HuH-7.5 (cell line): ENCODE measurements at regions not wholly inside any gene's neighbourhood (a gene's known extent, or its start where the extent isn't known, plus 50 kb on each side); places are given as distances from the start of the nearest gene placed in this dataset.

Experiments
- DNase-seq: peaks from one replicate; pipeline ENCODE4 v3.0.0; 2011; ENCODE audit warnings: low spot score

DNA sequence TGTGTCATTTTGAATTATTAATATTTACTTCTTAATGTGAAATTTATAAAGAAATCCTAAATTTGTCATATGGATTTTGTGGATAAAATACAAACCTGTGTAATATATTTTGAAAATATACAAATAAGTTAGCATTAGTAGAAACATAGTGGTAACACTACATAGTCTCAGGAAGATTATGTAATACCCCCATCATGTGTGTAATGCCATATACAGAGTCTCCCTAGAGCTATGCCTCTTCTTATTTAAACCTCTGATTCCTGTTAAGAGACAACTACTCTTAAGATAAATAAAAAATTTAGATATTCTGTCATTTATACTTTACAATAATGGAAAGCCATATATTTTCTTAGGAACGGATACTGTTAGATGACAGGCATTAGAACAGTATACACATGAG is 2012.0 kb upstream of the LRRTM1 start:
- no peak for DNase-seq

DNA sequence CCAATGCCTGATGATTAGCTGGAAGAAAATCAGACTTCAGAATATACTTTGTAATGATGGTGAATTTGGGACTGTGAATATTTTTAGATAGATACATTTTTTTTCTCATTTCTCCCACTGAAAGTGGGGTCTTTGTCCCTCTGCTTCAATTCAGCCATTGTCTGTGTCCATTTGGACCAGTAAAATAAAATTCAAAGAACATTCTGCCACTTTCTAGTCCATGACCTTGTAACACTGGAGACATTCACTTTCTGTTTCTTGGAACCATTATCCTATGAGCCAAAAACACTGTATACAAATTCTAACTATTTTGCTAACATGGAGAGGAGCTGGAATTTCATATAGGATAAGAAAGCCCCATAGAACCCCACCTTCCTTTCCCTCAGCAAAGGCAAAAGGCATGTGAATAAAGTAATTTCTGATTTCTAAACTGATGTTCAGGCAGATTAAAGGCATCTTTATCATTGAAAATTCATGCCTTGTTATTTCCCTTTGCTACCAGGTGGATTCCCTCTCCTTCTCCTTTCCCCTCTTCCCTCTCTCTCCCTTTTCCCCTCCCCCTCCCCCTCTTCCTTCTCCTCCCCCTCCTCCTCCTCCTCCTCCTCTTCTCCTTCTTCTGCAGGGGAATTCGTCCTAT is 2010.4 kb upstream of the LRRTM1 start:
- no peak for DNase-seq

DNA sequence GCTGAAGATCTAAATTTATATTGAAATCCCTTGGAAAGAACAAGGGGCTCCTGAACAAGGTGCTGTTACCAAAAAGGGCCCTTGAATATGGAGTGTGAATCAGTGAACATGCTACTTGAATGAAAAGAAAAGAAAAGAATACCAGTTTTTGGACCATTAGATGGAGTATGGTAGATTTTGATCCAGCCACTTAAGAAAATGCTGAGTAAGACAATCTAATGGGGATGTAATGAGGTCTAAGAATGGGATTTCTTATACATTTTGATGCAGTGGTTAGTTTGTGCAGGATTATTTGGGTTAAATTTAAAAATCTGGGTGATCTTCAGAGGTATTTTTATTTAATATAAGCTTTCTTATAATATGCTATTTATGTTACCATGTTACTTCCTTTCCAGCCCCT is 2003.0 kb upstream of the LRRTM1 start:
- DNase-seq: no peak

DNA sequence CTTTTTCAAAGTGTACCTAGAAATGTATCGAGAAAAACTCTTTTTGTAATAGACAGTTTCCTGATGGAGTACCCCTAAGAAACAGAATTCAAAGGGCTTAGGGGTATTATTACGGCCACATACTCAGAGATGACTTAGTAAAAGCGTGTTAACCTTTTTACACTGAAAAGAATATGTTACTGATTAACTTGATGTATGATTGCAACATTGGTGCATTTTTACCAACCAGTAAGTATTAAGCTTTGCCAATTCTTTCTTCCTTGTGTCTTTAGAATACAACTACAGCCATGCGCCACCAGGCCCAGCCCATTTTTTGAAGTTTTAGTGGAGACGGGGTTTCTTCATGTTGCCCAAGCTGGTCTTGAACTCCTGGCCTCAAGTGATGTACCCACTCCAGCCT is 1997.0 kb upstream of the LRRTM1 start:
- DNase-seq: no peak

DNA sequence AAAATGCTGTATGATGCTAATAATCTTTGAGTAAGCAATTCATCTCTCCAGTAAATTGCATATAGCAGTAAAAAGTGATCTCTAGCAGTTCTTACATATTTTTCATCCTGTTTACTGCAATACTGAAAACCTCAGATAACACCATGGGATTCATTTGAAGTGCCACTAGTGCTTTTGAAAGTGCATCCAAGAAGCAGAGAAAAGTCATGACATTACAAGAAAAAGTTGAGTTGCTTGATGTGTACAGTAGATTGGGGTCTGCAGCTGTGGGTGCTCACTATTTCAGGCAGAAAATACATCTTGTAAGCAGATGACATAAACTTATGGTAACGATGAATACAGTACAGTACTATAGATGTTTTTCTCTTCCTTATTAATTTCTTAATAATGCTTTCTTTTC is 1984.9 kb upstream of the LRRTM1 start:
- DNase-seq: no peak

DNA sequence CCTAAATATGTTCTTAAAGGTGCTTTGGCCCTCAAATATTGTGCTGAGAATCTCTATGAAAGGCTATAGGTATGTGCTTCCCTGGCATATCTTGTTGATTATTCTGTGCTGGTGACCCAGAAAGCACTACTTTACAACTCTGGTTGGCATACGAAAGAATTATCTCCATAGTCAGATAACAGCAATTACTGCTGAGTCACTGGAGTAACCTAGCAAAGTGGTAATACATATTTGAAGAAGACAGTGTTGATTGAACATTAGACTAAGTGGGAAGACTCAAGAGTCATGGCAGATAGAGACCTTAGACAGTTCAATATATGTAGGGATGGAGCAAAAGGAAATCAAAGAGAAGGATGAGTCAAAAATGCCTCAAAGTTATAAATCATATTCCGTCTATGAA is 1978.5 kb upstream of the LRRTM1 start:
- DNase-seq: no peak

DNA sequence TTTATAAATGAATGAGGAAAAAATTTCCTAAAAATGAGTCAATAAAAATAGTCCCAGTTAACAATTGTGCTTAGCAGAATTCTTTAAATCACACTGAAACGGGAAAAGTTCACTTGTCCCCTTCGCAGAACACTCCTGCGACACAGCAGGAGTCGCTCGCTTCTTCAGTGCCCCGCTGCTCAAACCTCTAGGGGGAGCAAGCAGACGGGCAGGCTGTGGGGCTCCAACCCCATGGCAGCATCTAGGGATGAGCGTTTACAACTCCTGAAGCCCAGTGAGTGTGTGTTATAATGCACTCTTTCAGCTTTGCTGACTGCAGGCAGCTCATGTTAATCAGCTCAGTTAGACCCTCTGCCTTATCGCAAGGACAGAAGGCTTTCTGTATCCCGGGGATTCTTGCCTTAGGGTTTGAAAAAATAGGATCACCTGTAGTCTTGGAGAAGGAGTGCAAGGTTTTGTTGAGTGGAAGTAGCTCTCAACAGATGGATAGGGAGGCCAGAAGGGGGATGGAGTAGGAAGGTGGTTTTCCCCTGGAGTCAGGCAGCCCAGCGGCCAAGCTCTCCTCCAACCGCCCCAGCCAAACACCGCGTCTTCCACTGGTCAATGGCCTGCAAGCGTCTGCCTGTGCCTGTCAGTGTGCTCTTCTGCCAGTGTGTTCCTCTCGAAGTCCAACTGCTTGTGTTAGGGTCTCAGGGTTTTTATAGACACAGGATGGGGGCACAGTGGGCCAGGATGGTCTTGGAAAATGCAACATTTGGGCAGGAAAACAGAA is 1977.7 kb upstream of the LRRTM1 start:
- DNase-seq: no peak

DNA sequence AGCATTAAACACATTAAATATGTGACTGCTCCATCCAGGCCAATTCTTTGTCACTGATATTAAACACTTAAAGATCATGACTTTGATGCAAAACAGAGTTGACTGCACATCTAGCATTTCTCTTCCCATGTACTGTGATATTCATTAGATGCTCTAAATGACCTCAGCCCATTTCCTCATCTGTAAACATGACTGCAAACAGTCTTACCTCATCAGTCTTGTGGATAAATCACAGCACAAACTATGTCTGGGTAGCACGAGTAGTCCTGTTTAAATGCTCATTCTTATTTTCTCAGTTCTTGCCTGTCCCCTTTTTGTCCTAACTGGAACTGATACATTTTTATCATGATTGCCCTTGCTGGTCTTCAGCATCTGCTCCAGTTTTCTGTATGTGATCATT is 1974.8 kb upstream of the LRRTM1 start:
- DNase-seq: no peak

DNA sequence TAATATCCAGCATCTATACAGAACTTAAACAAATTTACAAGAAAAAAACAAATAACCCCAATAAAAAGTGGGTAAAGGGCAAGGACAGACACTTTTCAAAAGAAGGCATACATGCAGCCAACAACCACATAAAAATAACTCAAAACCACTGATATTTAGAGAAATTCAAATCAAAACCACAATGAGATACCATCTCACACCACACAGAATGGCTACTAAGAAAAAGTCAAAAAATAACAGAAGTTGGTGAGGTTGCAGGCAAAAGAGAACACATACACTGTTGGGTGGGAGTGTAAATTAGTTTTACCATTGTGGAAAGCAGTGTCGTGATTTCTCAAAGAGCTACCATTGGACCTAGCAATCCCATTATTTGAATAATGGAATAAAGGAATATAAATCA is 1973.9 kb upstream of the LRRTM1 start:
- no peak for DNase-seq

DNA sequence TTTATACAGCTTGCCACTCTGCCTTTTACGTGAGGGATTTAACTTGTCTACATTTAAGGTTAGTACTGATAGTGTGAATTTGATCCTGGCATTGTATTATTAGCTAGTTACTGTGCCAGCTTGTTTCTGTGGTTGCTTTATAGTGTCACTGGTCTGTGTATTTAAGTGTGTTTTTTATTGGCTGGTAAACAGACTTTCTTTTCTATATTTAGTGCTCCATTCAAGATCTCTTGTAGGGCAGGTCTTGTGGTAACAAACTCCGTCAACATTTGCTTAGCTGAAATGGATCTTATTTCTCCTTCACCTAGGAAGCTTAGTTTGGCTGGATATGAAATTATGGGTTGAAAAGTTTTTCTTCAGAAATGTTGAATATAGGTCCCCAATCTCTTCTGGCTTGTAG is 1971.0 kb upstream of the LRRTM1 start:
- no peak for DNase-seq

DNA sequence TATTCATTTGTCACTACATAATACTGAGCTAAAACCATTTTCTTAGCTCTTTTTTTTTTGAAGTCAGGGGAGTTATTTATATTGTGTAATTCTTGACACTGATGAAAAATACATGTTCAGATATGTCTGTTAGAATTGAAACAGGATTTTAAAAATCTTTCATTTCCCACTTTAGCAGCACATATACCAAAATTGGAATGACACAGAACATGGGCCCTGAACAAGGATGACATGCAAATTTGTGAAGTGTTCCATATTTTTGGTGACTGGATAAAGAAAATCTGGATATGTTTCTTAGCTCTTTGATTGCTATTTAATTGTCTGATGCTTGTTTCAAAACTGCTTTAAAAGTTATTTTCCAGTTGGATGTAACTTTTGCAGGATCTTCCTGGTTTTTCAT is 1963.9 kb upstream of the LRRTM1 start:
- DNase-seq: no peak

DNA sequence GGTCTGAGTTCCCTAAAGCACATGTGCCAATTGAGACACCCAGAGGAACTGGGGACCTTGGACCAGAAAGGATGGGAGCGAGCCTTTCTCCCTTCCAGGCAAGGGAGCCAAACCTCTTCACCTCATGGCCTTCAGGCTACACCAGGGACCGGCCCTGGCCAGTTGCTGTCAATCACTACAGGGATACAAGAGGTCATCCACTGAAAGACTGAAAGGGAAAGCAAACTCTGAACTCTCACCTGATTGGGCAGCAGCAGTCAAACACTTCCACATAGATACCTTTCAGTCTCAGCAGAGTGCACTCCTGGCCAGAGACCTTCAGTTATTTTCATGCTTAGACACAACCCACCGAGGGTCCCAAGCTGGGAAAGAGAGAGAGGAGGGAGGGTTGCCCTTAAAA is 1956.0 kb upstream of the LRRTM1 start:
- DNase-seq: no peak

DNA sequence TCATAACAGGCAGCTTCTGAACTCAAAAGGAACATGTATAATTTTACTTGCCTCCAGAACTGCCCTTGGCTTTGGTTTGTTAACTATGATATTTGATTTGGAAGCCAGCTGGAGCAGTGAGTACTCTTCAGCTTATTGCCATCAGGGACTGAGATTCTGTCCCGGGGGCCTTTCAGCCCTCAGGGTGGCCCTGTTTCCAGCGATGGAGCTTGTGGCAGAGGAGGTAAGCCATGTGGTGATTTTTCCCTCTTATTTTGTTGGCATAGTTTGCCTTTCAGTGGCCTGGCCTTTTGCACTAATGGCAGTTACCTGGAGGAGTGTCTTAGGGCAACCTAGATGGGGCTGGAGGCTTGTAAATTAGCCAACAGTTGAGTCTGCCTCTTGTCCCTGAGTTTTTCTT is 1955.0 kb upstream of the LRRTM1 start:
- DNase-seq: no peak

DNA sequence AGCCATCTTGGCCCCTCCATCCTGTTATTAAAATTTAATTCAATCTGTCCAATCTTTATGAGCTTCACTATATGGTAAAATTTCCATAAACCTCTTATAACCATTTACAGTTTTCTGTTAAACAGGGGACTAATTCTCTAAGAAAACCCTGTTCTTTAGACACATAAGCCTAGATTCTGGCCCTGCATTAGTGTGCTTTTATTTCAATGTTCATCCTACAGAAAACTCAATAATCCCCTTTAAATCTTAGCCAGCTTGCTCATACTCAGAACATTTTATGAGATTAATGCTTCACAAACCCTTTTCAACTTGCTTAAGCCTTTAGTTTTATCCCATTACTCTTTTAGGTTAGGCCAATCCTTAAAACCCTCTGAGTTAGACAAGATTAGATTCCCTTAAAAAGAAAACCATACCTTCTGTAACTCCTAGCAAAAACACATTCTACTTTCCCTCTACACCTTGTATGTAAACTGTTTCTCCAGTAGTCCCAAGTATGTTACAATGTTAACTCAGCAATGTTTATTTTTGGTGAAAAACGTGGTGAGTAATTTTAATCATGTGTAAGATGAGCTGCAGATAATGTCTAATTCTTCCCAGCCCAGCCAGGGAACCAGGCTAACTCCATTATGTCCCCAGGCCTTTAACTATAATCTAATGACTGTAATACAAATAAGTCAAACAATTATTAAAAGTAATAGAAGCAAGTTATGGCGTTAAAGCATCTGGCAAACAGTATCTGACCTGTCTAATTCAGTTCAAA is 1953.4 kb upstream of the LRRTM1 start:
- no peak for DNase-seq

DNA sequence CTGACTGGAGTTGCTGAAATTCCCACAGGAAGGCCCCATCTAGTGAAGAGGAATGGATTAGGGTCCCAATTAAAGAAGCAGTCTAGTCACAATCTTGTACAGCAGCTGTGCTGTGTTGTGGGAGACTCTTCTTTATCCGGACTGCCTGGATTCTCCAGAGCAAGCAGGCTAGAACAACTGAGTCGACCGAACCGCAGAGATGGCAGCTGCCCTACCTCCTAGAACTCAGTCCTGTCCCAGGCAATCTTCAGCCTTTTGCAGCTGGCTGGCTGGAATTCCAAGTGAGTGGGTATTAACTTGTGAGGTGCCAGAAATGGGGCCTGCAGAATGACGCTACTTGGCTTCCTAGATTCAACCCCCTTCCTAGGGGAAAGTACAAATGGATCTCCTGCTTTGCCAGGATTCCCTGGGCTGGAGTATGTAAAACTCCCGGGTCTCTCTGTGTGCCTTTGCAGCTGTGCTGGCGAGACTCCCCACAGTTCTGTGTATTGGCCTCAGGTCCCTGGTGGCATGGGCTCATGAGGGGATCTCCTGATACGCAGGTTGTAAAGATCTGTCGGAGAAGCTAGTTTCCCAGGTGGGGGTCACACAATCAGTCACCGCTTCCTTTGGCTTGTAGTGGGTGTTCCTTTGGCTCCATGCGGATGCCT is 1952.6 kb upstream of the LRRTM1 start:
- no peak for DNase-seq

DNA sequence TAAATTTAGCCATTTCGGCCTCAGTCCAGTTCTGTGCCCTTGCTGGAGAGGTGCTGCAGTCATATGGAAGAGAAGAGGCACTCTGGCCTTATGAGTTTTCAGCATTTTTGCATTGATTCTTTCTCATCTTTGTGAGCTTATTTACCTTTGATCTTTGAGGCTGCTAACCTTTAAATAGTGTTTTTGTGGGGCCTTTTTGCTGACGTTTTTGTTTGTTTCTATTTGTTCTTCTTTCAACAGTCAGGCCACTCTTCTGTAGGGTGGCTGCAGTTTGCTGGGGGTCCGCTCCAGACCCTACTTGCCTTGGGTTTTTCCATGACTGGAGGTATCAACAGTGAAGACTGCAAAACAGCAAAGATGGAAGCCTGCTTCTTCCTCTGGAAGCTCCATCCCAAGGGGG is 1951.7 kb upstream of the LRRTM1 start:
- DNase-seq: no peak

DNA sequence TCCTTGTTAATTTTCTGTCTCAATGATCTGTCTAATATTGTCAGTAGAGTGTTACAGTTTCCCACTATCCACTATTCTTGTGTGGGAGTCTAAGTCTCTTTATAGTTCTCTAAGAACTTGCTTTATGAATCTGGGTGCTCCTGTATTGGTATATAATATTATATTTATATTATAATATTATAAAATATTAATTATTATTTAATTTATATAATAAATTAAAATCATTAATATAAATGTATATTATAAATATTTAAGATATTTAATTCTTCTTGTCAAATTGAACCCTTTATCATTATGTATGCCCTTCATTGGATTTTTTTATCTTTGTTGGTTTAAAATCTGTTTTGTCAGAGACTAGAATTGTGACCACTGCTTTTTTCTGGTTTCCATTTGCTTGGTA is 1950.2 kb upstream of the LRRTM1 start:
- DNase-seq: no peak

DNA sequence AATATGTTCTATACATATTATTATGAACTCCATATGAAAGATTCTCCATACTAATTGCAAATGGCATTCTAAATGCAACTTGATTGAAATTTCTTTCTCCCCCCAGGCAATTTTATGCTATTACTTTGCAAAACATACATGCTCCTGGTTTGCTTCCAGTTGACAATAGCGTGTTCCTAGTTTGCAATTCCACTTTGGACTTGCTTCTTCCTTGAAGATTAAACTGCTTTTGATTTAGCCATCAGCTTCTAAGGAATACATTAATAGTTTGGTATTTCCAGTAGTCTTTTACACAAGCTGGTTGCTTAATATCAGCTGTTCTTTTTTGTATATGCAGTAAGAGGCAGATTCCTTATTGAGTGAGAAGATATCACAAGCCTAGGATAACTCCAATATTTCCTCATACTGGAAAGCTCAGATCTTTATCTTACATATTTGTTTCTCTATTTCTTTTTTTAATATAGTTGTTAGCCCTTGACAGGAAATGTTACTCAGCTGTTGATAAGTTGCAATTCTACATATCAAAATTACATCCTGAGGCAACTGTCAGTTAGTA is 1941.7 kb upstream of the LRRTM1 start:
- no peak for DNase-seq

DNA sequence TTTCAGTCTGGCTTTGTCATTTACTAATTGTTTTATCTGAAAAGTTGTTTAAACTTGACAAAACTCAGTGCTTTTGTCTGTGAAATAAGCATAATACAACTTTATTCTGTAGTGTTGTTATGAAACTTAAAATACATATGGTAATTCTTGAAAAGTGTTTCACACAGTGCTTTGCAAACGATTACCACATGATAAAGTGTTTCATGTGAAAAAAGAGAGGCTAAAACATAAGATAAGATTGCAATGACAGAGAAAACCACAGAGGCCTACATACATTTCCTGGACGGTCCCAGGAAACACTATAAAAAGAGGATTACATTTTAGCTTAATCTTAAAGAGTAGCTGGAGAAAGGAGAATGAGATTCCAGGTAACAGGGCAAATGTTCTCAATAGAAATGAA is 1934.6 kb upstream of the LRRTM1 start:
- no peak for DNase-seq

DNA sequence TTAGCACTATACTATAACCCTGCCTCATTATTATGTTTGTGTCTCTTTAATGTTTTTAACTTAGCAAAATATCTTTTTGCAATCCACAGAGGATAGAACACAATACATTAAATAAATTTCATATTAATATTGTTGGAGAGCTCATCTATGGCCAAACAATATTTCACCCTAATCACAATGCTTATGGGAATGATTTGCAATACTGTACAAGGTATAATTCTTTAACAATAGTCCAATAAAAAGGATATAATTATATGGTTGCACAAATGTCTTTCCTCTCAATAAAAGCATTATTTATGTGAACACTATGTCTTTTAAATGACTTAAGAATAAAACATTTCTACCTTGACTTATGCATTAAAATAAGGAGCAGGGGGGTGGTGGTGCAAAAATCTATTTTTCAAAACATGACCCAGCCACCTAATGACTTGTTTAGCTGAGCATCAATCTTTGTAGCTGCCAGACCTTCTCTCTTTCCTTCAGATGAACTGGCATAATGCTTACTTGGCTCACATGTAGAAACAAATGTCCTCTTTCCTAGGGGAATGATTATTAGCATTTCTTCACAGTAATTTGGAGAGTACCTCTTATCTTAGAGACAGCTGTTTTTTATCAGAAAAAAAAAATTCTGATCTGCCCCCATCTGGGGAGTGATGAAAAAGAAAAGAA is 1933.6 kb upstream of the LRRTM1 start:
- DNase-seq: no peak

DNA sequence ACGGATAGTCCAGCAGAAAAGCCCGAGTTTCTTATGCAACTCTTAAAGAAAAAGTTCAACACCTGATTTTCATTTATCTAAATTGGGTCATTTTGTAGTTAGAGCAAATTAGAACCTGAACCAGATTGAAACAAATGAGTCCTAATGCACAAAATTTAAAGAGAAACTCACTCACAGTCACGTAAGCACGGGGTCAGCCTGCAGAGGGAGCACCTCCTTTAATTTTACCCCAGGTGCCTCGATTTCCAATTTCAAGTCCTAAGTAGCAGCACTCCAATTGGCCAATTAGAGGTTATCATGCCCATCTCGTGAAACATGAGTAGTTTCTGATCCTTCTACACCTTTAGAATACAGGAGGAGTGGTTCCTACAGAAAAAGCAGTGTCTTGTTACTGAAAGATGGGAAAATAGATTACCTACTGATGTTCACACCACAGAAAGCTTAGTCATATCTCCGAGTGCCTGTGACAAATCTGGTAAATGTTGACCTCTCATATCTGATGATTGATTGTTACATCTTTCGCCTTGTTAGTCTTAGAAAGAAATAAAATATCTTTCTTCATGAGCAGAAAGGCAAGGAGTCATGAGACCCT is 1929.8 kb upstream of the LRRTM1 start:
- no peak for DNase-seq

DNA sequence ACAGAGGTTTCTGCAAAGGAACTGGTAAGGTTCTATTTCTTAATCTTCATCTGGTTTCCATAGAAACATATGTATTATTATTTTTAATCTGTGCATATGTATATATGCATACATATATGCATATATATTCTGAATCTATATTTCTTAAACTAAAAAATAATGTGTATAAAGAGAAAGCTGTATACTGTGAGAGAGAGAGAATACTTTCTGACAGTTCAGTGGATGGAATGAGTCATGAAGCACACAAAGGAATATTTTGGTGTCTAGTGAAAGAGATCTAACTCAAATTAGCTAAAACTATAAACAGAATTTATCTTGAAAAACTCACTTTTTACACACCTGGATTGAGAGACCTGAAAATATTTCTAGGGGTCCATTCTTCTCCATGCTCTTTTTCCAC is 1929.3 kb upstream of the LRRTM1 start:
- no peak for DNase-seq
